B cell (primary cell): ENCODE measurements at regions not wholly inside any gene's neighbourhood (a gene's known extent, or its start where the extent isn't known, plus 50 kb on each side); places are given as distances from the start of the nearest gene placed in this dataset.

Experiments
- CTCF ChIP-seq: fragments of 200-600 bp; IDR thresholded peaks from one replicate; pipeline ENCODE4 v1.8.0; 2022; ENCODE audit warnings: antibody characterized with exemption, mild to moderate bottlenecking
- EZH2 ChIP-seq: IDR thresholded peaks from 2 replicates; pipeline ENCODE4 v1.6.1; 2012; ENCODE audit warnings: borderline replicate concordance, low read depth, mild to moderate bottlenecking, moderate library complexity, low read length; ENCODE audit not compliant: insufficient read depth, poor library complexity, severe bottlenecking

- TF ChIP-seq CTCF (no peak), EZH2 (no peak)
Measured at GRCh38 chr1:87513966-87514660, 185.4 kb downstream of the LMO4 start.
